K562 (cell line): ENCODE measurements at regions not wholly inside any gene's neighbourhood (a gene's known extent, or its start where the extent isn't known, plus 50 kb on each side); places are given as distances from the start of the nearest gene placed in this dataset.

Experiments used
- ATAC-seq: fragments of 200-7000 bp; cut with Tn5 transposase; 3 replicates; pipeline ENCODE4 v1.9.1; 2020; ENCODE audit warnings: moderate library complexity
- BruUV-seq: library from RNA; stranded (reverse); fragments of 400-500 nt; replicated peaks from 2 replicates; lab custom pipeline; 2021; lab: Mats Ljungman, UMichigan
- CTCF ChIA-PET: fragments of 300-600 bp; formaldehyde crosslinking; extraction: SDS; loops from one replicate; lab custom pipeline; 2021; ENCODE audit warnings: low intra/inter-chr PET ratio; lab: Yijun Ruan, JAX
- POLR2A ChIA-PET: fragments of 300-600, 350-650 bp; sonication (Branson Sonifier 250); formaldehyde crosslinking; extraction: SDS; loops from one replicate; lab custom pipeline; 2021; ENCODE audit warnings: antibody characterized with exemption, inconsistent platforms; lab: Yijun Ruan, JAX
- DNase-seq, 4 experiments: peaks; one replicate each; pipeline versions ENCODE4 v3.0.0 to v3.0.0-alpha.2; 2011 to 2018; ENCODE audit warnings: low spot score in 3 of 4, mixed read lengths in 3 of 4; ENCODE audit errors: extremely low read depth in 1 of 4
- FAIRE-seq: peaks from 2 replicates; lab custom pipeline; 2011; peaks lifted over from hg19 to GRCh38; lab: Jason Lieb, UNC
- H2AFZ ChIP-seq: 2 replicates; pipeline ENCODE4 v1.6.0; 2011; ENCODE audit warnings: low read depth, low read length, control low read depth, inconsistent platforms
- H3K27ac ChIP-seq: fragments of 200-600 bp; 3 replicates; pipeline ENCODE4 v1.8.0; 2011; ENCODE audit warnings: low read depth, mild to moderate bottlenecking, control low read depth, inconsistent platforms, low read length, moderate library complexity, mixed read lengths; ENCODE audit errors: extremely low read depth
- H3K27me3 ChIP-seq, 2 experiments: fragments of 300-600 bp in 1 of 2; 2 replicates in 1 of 2; 3 replicates in 1 of 2; pipeline versions ENCODE4 v1.6.0 to v1.8.0; 2011; ENCODE audit warnings: inconsistent platforms in 2 of 2, low read length in 2 of 2, mild to moderate bottlenecking in 1 of 2, mixed read lengths in 1 of 2, moderate library complexity in 1 of 2; ENCODE audit not compliant: control insufficient read depth in 2 of 2, insufficient read depth in 2 of 2
- H3K36me3 ChIP-seq: fragments of 300-600 bp; 3 replicates; pipeline ENCODE4 v1.8.0; 2011; ENCODE audit warnings: mild to moderate bottlenecking, low read length, inconsistent platforms; ENCODE audit not compliant: control insufficient read depth, insufficient read depth
- H3K4me1 ChIP-seq, 2 experiments: fragments of 200-600 bp in 1 of 2; replicated peaks in 1 of 2; 2 replicates in 1 of 2; 3 replicates in 1 of 2; pipeline versions ENCODE4 v1.5.1 to v1.8.0; 2011; ENCODE audit warnings: inconsistent platforms in 2 of 2, low read length in 2 of 2, mild to moderate bottlenecking in 1 of 2, mixed read lengths in 1 of 2, moderate library complexity in 1 of 2; ENCODE audit not compliant: control insufficient read depth in 2 of 2, insufficient read depth in 2 of 2
- H3K4me2 ChIP-seq: 2 replicates; pipeline ENCODE4 v1.6.1; 2011; ENCODE audit warnings: low read length, control low read depth, inconsistent platforms, mixed read lengths; ENCODE audit not compliant: insufficient read depth
- H3K4me3 ChIP-seq: fragments of 200-600 bp; sonication (generic), shearing (Covaris generic); 2 replicates; pipeline ENCODE4 v1.5.1; 2016; ENCODE audit warnings: control low read depth, inconsistent platforms
- H3K79me2 ChIP-seq: fragments of 200-600 bp; 3 replicates; pipeline ENCODE4 v1.8.0; 2011; ENCODE audit warnings: low read length, inconsistent platforms; ENCODE audit not compliant: control insufficient read depth, insufficient read depth
- H3K9ac ChIP-seq, 2 experiments: 2 replicates each; pipeline versions ENCODE4 v1.6.0 to v1.6.1; 2011; ENCODE audit warnings: low read depth in 2 of 2, low read length in 2 of 2, control low read depth in 1 of 2, inconsistent platforms in 1 of 2, mild to moderate bottlenecking in 1 of 2, mixed read lengths in 1 of 2; ENCODE audit not compliant: insufficient read depth in 1 of 2
- H3K9me1 ChIP-seq: one replicate; pipeline ENCODE4 v1.6.0; 2011; ENCODE audit warnings: inconsistent platforms, mild to moderate bottlenecking, low read length, moderate library complexity; ENCODE audit not compliant: control insufficient read depth, insufficient read depth
- H3K9me3 ChIP-seq: replicated peaks from 2 replicates; pipeline ENCODE4 v1.5.1; 2011; ENCODE audit warnings: low read depth, low read length, inconsistent platforms; ENCODE audit not compliant: control insufficient read depth, insufficient read depth
- H4K20me1 ChIP-seq: replicated peaks from 2 replicates; pipeline ENCODE4 v1.6.1; 2011; ENCODE audit warnings: low read length, inconsistent platforms, mixed read lengths; ENCODE audit not compliant: control insufficient read depth, insufficient read depth
- ADNP ChIP-seq: fragments of 200-800 bp; sonication (Bioruptor generic); IDR thresholded peaks from 2 replicates; pipeline ENCODE4 v1.6.1; 2016; ENCODE audit warnings: missing genetic modification characterization, missing compliant biosample characterization
- FOSL1 ChIP-seq: fragments of 200-800 bp; sonication (Bioruptor generic); conservative IDR thresholded peaks from 2 replicates; pipeline ENCODE4 v1.6.1; 2016; ENCODE audit warnings: missing genetic modification characterization, missing compliant biosample characterization
- NFRKB ChIP-seq: fragments of 450-650 bp; IDR thresholded peaks from 2 replicates; pipeline ENCODE4 v1.6.1; 2016; ENCODE audit warnings: low read depth
- ZNF165 ChIP-seq: fragments of 250-450 bp; sonication (Bioruptor Pico); IDR thresholded peaks from 2 replicates; pipeline ENCODE4 v1.4.0; 2020; ENCODE audit warnings: borderline replicate concordance
- ZNF197 ChIP-seq: fragments of 200-800 bp; sonication (Bioruptor generic); IDR thresholded peaks from 2 replicates; pipeline ENCODE4 v1.6.1; 2016; ENCODE audit warnings: low read depth, missing genetic modification characterization, missing compliant biosample characterization
- WGBS: fragments of 100-300 bp; shearing (Covaris generic); methylation state at CpG from one replicate; pipeline ENCODE4 v1.1.6; 2016; ENCODE audit warnings: low coverage, mixed read lengths; ENCODE audit not compliant: insufficient coverage; ENCODE audit errors: missing lambda C conversion rate; 5-methylcytosine and 5-hydroxymethylcytosine counted together
- in situ Hi-C: fragments of 300-500 bp; cut with MboI; formaldehyde crosslinking; loops from 4 replicates; pipeline ENCODE4 v1.15.0; 2018; ENCODE audit warnings: inconsistent platforms, mixed read lengths
- intact Hi-C: fragments of 100-400 bp; cut with micrococcal nuclease; formaldehyde crosslinking; loops from 2 replicates; pipeline ENCODE4 v1.14.2; 2022
- TF ChIP-seq, protein P1 (sequence below): conservative IDR thresholded peaks from 2 replicates; pipeline ENCODE4 v1.6.1; 2011; ENCODE audit warnings: low read depth, mild to moderate bottlenecking, low read length; ENCODE audit not compliant: control insufficient read depth
- TF ChIP-seq, protein P2 (sequence below), 2 experiments: IDR thresholded peaks; 2 replicates each; pipeline ENCODE4 v1.6.1; 2011; ENCODE audit warnings: borderline replicate concordance in 1 of 2, control low read depth in 1 of 2, low read depth in 1 of 2, low read length in 1 of 2, mild to moderate bottlenecking in 1 of 2, mixed read lengths in 1 of 2, moderate library complexity in 1 of 2; ENCODE audit not compliant: insufficient read depth in 1 of 2, insufficient read length in 1 of 2, poor library complexity in 1 of 2, severe bottlenecking in 1 of 2; ENCODE audit errors: extremely low read depth in 1 of 2

DNA sequence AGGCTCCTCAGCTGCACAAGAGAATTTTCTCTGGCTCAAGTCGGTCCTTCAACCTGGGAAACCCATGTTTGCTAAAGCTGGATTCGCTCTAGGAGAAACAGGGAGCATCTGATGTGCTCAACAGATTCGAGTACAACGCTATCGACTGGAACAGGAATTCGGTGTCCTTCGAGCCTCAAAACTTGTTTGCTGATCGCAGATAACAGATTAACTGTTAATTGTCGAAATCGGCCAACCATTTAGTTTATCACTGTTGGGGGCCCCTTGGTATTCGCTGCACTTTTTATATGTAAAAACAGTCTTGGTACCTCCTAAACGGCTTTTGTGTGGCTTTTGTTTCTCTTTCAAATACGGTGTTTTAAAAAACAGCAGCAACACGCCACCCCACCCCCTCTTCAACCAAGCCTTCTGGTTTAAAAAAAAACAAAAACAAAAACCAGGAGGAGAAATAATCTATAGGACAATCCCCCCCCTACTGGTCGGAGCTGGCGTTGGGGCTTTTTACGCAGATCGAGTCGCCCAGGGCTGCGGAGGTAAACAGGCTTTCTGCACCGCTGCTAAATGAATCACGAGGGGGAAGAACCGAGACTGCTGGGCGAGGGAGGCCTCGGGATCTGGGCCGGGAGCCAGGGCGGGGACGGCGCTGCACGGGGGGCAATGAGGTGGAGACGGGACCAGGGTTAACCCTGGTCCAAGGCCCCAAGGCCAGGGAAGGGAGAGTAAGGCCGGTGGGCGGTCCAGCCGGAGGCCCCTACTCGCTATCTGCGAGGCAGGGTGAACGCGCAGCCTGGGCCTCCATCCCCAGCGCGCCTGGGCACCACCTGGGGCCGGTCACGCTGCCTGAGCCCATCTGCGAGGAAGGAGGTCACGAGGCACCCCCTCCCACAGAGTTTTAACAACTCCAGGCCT is 71.7 kb upstream of the BCOR start:
- Histone ChIP-seq H3K79me2 (peaks cover 77% of the 10 kb centered on the region), H3K27me3 (no peaks in the 10 kb centered on the region), H3K4me2 (peak overlapping the region; percentile 68), H3K9me1 (no peaks in the 10 kb centered on the region), H3K36me3 (0 out of 3 replicates have a peak, but pooled peaks cover 3% of the 10 kb centered on the region), H4K20me1 (no peaks in the 10 kb centered on the region), H3K4me3 (no peak overlapping the region), H3K27ac (peak overlapping the region; percentile 74), H2AFZ (peak overlapping the region; percentile 18), H3K4me1 (peaks cover 45 to 70% of the 10 kb centered on the region in 2 experiments), H3K9me3 (no peaks in the 10 kb centered on the region), H3K9ac (peak overlapping the region; percentile 56 to 60; a peak in 3 of 4 replicates)
- FAIRE-seq = peak; percentile 70
- 13% methylated on average over 31 of the region's 44 CpGs for WGBS
- peak; percentile 58 to 87 (median 70) for DNase-seq
- CTCF ChIA-PET = interaction anchor here (0.6 to 0.7 kb wide), 2 partner anchors 97 to 167 kb away, joined by 3 read pairs; no protein-coding TSS in a partner anchor
- BruUV-seq = no TSS peak
- POLR2A ChIA-PET = interaction anchor here (0.5 to 1.8 kb wide), 10 partner anchors 9 to 88 kb away, joined by 3 to 10 read pairs (median 4); partner anchors contain the start of gene BCOR
- ATAC-seq = peak; percentile 60
- in situ Hi-C loops (loop anchor here (5.0 kb wide), 2 partner anchors 62 to 98 kb away; no protein-coding TSS in a partner anchor), intact Hi-C loops (loop anchor here (2.0 to 10.0 kb wide), 5 partner anchors 15 to 352 kb away; no protein-coding TSS in a partner anchor)
- peak; percentile 30 for TF ChIP-seq NFRKB
- no peak for TF ChIP-seq ADNP
- TF ChIP-seq ZNF197 (CRISPR knock-in tag) = 0 out of 2 replicates have a peak, but pooled peaks have one; percentile 49
- no peak for TF ChIP-seq ZNF165 (CRISPR knock-in tag)
- TF ChIP-seq, protein P1, sequence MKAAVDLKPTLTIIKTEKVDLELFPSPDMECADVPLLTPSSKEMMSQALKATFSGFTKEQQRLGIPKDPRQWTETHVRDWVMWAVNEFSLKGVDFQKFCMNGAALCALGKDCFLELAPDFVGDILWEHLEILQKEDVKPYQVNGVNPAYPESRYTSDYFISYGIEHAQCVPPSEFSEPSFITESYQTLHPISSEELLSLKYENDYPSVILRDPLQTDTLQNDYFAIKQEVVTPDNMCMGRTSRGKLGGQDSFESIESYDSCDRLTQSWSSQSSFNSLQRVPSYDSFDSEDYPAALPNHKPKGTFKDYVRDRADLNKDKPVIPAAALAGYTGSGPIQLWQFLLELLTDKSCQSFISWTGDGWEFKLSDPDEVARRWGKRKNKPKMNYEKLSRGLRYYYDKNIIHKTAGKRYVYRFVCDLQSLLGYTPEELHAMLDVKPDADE = no peak
- peak; percentile 68 for TF ChIP-seq FOSL1 (tag)
- TF ChIP-seq, protein P2, sequence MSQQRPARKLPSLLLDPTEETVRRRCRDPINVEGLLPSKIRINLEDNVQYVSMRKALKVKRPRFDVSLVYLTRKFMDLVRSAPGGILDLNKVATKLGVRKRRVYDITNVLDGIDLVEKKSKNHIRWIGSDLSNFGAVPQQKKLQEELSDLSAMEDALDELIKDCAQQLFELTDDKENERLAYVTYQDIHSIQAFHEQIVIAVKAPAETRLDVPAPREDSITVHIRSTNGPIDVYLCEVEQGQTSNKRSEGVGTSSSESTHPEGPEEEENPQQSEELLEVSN (IDR thresholded peaks at IDR 0.05; ENCODE audit: borderline replicate concordance in 1 of 2, extremely low read depth in 1 of 2, insufficient read depth in 1 of 2, insufficient read length in 1 of 2, low read depth in 1 of 2, low read length in 1 of 2, poor library complexity in 1 of 2, severe bottlenecking in 1 of 2) = peak in 1 of 2 experiments; percentile 53
